ENCODE measurements at regions not wholly inside any gene's neighbourhood (a gene's known extent, or its start where the extent isn't known, plus 50 kb on each side); places are given as distances from the start of the nearest gene placed in this dataset.

- TF ChIP-seq CTCF (IDR thresholded peaks at IDR 0.05) (no peak), POLR2A (IDR thresholded peaks at IDR 0.05) (no peak)
These were observed 228.6 kb upstream of the MPDZ start for GRCh38 chr9:13508086-13508485.
